ENCODE measurements at regions not wholly inside any gene's neighbourhood (a gene's known extent, or its start where the extent isn't known, plus 50 kb on each side); places are given as distances from the start of the nearest gene placed in this dataset.
"Not testable (repeated sequence)": the region's sequence is repeated elsewhere in the genome, so short reads cannot be mapped to it uniquely, and the experiment has no call there.

- TF ChIP-seq POLR2A (IDR thresholded peaks at IDR 0.05) = no peak
- TF ChIP-seq CTCF (IDR thresholded peaks at IDR 0.05) = no peak
- DNase-seq = no peak
- Histone ChIP-seq H3K27ac (peak overlapping the region in 1 of 5 donors; percentile 60), H3K36me3 (replicated peaks in 1 of 2) (no peaks in the 10 kb centered on the region), H3K4me1 (replicated peaks in 1 of 2) (peaks cover 0 to 2% of the 10 kb centered on the region in 2 donors), H3K27me3 (no peaks in the 10 kb centered on the region), H3K4me3 (no peak overlapping the region), H3K9me3 (replicated peaks in 1 of 3) (no peaks in the 10 kb centered on the region)
- 69 to 83% (median 79%) methylated on average over 1 of the region's 1 CpG for WGBS, 4 donors
- intact Hi-C loops (cut with DNase I) = no loop called here
These were observed 238.7 kb upstream of the SEL1L start for GRCh38 chr14:81772381-81772780.

- Histone ChIP-seq H3K4me1 (replicated peaks in 1 of 2) (no peaks in the 10 kb centered on the region), H3K27ac (no peak overlapping the region), H3K9me3 (replicated peaks in 1 of 3) (no peaks in the 10 kb centered on the region), H3K36me3 (replicated peaks in 1 of 2) (no peaks in the 10 kb centered on the region), H3K4me3 (no peak overlapping the region), H3K27me3 (no peaks in the 10 kb centered on the region)
- intact Hi-C loops (cut with DNase I) = no loop called here
- WGBS, 4 donors = 83 to 94% (median 88%) methylated on average over 2 of the region's 2 CpGs
- TF ChIP-seq CTCF (IDR thresholded peaks at IDR 0.05) (no peak), POLR2A (IDR thresholded peaks at IDR 0.05) (no peak)
- no peak for DNase-seq
These were observed 242.9 kb upstream of the SEL1L start for GRCh38 chr14:81776531-81776930.

- H3K36me3 ChIP-seq (replicated peaks in 1 of 2); H3K4me3 ChIP-seq; intact Hi-C loops (cut with DNase I); DNase-seq; H3K27me3 ChIP-seq; H3K9me3 ChIP-seq (replicated peaks in 1 of 3); H3K27ac ChIP-seq; H3K4me1 ChIP-seq (replicated peaks in 1 of 2): not testable (repeated sequence)
- 82 to 85% (median 83%) methylated on average over 7 of the region's 7 CpGs for WGBS, 4 donors
These were observed 248.1 kb upstream of the SEL1L start for GRCh38 chr14:81781798-81782197.

GRCh38 chr14:81784084-81784483 lies 250.4 kb upstream of the SEL1L start:
- TF ChIP-seq POLR2A (IDR thresholded peaks at IDR 0.05) (no peak), CTCF (IDR thresholded peaks at IDR 0.05) (no peak)
- 43 to 61% (median 52%) methylated on average over 5 of the region's 5 CpGs for WGBS, 4 donors
- no peak overlapping the region for H3K4me3 ChIP-seq
- no peaks in the 10 kb centered on the region for H3K36me3 ChIP-seq (replicated peaks in 1 of 2)
- DNase-seq = peak in 6 of 7 donors; percentile 30 to 78 (median 59)
- H3K27me3 ChIP-seq = no peaks in the 10 kb centered on the region
- peaks cover 0 to 3% of the 10 kb centered on the region in 2 donors for H3K4me1 ChIP-seq (replicated peaks in 1 of 2)
- H3K9me3 ChIP-seq (replicated peaks in 1 of 3) = no peaks in the 10 kb centered on the region
- peak overlapping the region in 1 of 5 donors; percentile 20 for H3K27ac ChIP-seq
- intact Hi-C loops (cut with DNase I) = no loop called here

GRCh38 chr14:81797315-81797714 lies 263.7 kb upstream of the SEL1L start:
- intact Hi-C loops (cut with DNase I) = no loop called here
- 58 to 78% (median 73%) methylated on average over 2 of the region's 2 CpGs for WGBS, 4 donors
- no peaks in the 10 kb centered on the region for H3K4me1 ChIP-seq (replicated peaks in 1 of 2)
- no peak overlapping the region for H3K27ac ChIP-seq
- TF ChIP-seq POLR2A (IDR thresholded peaks at IDR 0.05) (no peak), CTCF (IDR thresholded peaks at IDR 0.05) (no peak)
- no peak for DNase-seq
- no peaks in the 10 kb centered on the region for H3K27me3 ChIP-seq
- H3K4me3 ChIP-seq = no peak overlapping the region
- no peaks in the 10 kb centered on the region for H3K9me3 ChIP-seq (replicated peaks in 1 of 3)
- no peaks in the 10 kb centered on the region for H3K36me3 ChIP-seq (replicated peaks in 1 of 2)
